ENCODE measurements at regions not wholly inside any gene's neighbourhood (a gene's known extent, or its start where the extent isn't known, plus 50 kb on each side); places are given as distances from the start of the nearest gene placed in this dataset.

GRCh38 chr18:42586601-42587000, 528.9 kb downstream of the RIT2 start:
- TF ChIP-seq, protein P1, sequence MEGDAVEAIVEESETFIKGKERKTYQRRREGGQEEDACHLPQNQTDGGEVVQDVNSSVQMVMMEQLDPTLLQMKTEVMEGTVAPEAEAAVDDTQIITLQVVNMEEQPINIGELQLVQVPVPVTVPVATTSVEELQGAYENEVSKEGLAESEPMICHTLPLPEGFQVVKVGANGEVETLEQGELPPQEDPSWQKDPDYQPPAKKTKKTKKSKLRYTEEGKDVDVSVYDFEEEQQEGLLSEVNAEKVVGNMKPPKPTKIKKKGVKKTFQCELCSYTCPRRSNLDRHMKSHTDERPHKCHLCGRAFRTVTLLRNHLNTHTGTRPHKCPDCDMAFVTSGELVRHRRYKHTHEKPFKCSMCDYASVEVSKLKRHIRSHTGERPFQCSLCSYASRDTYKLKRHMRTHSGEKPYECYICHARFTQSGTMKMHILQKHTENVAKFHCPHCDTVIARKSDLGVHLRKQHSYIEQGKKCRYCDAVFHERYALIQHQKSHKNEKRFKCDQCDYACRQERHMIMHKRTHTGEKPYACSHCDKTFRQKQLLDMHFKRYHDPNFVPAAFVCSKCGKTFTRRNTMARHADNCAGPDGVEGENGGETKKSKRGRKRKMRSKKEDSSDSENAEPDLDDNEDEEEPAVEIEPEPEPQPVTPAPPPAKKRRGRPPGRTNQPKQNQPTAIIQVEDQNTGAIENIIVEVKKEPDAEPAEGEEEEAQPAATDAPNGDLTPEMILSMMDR (IDR thresholded peaks at IDR 0.05), result no peak

- TF ChIP-seq, protein P1 (IDR thresholded peaks at IDR 0.05), result no peak
Measured at GRCh38 chr18:42588786-42589185, 526.7 kb downstream of the RIT2 start.

DNA sequence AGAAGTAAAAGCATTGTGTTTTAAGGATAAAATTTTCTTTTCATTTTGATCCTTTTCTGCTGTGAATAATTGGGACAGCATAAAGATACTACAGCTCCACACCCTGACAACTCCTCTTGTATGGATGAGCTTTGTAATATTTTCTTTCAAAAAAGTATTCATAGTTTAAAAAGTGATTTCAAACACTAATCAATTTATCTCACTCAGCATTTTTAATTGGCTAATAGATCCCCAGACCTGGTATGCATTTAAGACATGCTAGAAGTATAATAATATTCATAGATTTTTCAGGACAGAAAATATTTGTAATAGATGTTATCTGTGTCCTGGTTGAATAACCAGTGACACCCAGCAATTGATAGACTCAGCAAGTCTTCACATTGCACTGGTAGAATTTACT, 510.7 kb downstream of the RIT2 start:
- TF ChIP-seq, protein P1 (IDR thresholded peaks at IDR 0.05), result no peak

- TF ChIP-seq, protein P1 (IDR thresholded peaks at IDR 0.05), result no peak
Measured at GRCh38 chr18:42606886-42607495, 508.5 kb downstream of the RIT2 start.

GRCh38 chr18:42611134-42611533, 504.4 kb downstream of the RIT2 start:
- TF ChIP-seq, protein P1 (IDR thresholded peaks at IDR 0.05), result no peak

DNA sequence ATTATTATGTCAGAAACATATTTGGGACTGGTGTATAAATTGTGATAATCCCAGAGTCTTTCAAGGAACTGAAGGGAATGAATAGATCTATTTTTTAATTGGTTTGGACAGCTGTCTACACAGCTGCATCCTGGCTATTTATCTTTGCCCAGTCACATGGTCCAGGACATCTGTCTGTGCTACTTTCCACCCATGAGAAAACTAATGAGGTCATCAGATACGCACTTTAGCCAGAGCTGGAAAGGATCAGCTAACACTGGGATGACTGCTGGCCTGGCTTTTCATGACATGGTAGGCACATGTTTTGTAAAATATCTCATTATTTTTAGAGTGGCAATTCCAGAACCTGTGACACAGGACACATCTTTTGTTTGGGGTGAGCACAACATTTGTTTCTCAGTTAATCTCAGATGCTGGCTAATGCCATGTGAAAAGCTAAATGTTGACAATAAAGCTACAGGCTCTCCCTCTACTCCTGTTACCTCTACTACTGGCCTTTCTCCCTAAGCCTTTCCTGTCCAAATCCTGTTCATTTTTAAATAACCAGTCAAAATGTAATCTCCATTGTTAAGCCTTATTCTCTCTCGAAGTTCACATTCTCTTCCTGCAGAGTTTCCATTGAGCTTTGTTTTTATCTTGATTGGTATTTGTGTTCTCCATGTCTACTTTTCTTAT, 500.7 kb downstream of the RIT2 start:
- TF ChIP-seq, protein P1 (IDR thresholded peaks at IDR 0.05), result no peak

DNA sequence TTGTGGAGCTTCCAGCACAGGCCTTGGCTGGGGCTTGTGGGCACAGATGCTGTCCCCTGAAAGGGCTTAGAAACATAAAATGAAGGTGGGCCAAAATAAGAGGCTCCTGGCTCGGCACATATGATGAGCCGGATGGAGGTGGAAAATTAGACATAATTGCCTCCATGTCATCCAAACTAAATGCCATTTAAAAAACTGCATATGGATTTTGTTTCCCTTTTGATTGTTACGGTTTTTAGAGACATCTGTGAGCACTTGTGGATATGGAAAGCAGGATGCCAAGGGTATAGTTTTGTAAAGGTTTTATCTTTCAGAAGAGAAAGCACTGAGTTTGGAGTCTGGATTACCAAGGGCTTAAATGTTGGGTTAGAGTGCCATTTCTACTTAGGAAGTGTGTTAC, 498.3 kb downstream of the RIT2 start:
- TF ChIP-seq, protein P1 (IDR thresholded peaks at IDR 0.05), result no peak

Data from LNCAP (cell line).